Panc1 (cell line): ENCODE measurements at regions not wholly inside any gene's neighbourhood (a gene's known extent, or its start where the extent isn't known, plus 50 kb on each side); places are given as distances from the start of the nearest gene placed in this dataset.

ENCODE experiments used
- ATAC-seq: fragments of 200-7000 bp; cut with Tn5 transposase; 2 replicates; pipeline ENCODE4 v1.9.1; 2020; ENCODE audit warnings: mild to moderate bottlenecking, moderate library complexity
- BruUV-seq: library from RNA; stranded (reverse); fragments of 400-500 nt; replicated peaks from 2 replicates; lab custom pipeline; 2021; lab: Mats Ljungman, UMichigan
- CTCF ChIA-PET: fragments of 300-600 bp; sonication (Branson Sonifier 250); formaldehyde crosslinking; loops from one replicate; lab custom pipeline; 2022; ENCODE audit warnings: antibody characterized with exemption; lab: Charles Lee
- POLR2A ChIA-PET: fragments of 300-600 bp; sonication (Branson Sonifier 250); formaldehyde crosslinking; loops from one replicate; lab custom pipeline; 2022; ENCODE audit warnings: antibody characterized with exemption; lab: Charles Lee
- DNase-seq: peaks from one replicate; pipeline ENCODE4 v3.0.0-alpha.2; 2010; ENCODE audit warnings: low read depth, low spot score
- H3K27ac ChIP-seq: 2 replicates; pipeline ENCODE4 v1.5.1; 2011; ENCODE audit warnings: mild to moderate bottlenecking, low read length, inconsistent platforms
- H3K27me3 ChIP-seq: fragments of 200-500 bp; sonication (Bioruptor generic); 2 replicates; pipeline ENCODE4 v1.6.0; 2014; ENCODE audit warnings: low read length, inconsistent platforms; ENCODE audit not compliant: control insufficient read depth, insufficient read depth
- H3K36me3 ChIP-seq: fragments of 200-500 bp; sonication (Bioruptor generic); 2 replicates; pipeline ENCODE4 v1.5.1; 2014; ENCODE audit warnings: inconsistent platforms, mild to moderate bottlenecking, low read length, moderate library complexity; ENCODE audit not compliant: control insufficient read depth, insufficient read depth
- H3K4me1 ChIP-seq: 2 replicates; pipeline ENCODE4 v1.5.1; 2011; ENCODE audit warnings: inconsistent platforms, mild to moderate bottlenecking, low read length, moderate library complexity; ENCODE audit not compliant: control insufficient read depth, insufficient read depth
- H3K4me3 ChIP-seq, 2 experiments: 2 replicates each; pipeline ENCODE4 v1.5.1; 2011 to 2012; ENCODE audit warnings: low read depth in 2 of 2, low read length in 2 of 2, mild to moderate bottlenecking in 2 of 2, inconsistent platforms in 1 of 2, moderate library complexity in 1 of 2
- H3K9me3 ChIP-seq: fragments of 200-500 bp; sonication (Bioruptor generic); 2 replicates; pipeline ENCODE4 v1.5.1; 2014; ENCODE audit warnings: low read depth, mild to moderate bottlenecking, inconsistent platforms, low read length, moderate library complexity; ENCODE audit not compliant: control insufficient read depth, insufficient read depth
- CTCF ChIP-seq: fragments of 450-650 bp; IDR thresholded peaks from 2 replicates; pipeline ENCODE4 v1.5.1; 2017; ENCODE audit warnings: mild to moderate bottlenecking
- POLR2AphosphoS5 ChIP-seq: IDR thresholded peaks from 2 replicates; pipeline ENCODE4 v1.6.1; 2012; ENCODE audit warnings: mild to moderate bottlenecking, low read depth, low read length, moderate library complexity
- SIN3A ChIP-seq: IDR thresholded peaks from 2 replicates; pipeline ENCODE4 v1.6.1; 2012; ENCODE audit warnings: low read depth, mild to moderate bottlenecking, low read length, moderate library complexity, borderline replicate concordance; ENCODE audit not compliant: insufficient read depth
- TCF7L2 ChIP-seq: IDR thresholded peaks from 2 replicates; pipeline ENCODE4 v1.6.1; 2011; ENCODE audit warnings: mild to moderate bottlenecking, low read depth, low read length, inconsistent platforms
- in situ Hi-C: cut with HindIII; loops from 2 replicates; pipeline ENCODE4 v1.10.0; 2016; ENCODE audit warnings: low sequenced_read_pairs, low pct_unique_long_range_greater_than_20kb
- intact Hi-C: fragments of 100-400 bp; cut with micrococcal nuclease; formaldehyde crosslinking; loops from one replicate; pipeline ENCODE4 v1.10.0; 2022; ENCODE audit not compliant: unreplicated experiment
- TF ChIP-seq, protein P1 (sequence below), 2 experiments: IDR thresholded peaks; 2 replicates each; pipeline ENCODE4 v1.6.1; 2011 to 2012; ENCODE audit warnings: low read depth in 2 of 2, control low read depth in 1 of 2, low read length in 1 of 2, mild to moderate bottlenecking in 1 of 2, moderate library complexity in 1 of 2; ENCODE audit not compliant: insufficient read depth in 1 of 2

DNA sequence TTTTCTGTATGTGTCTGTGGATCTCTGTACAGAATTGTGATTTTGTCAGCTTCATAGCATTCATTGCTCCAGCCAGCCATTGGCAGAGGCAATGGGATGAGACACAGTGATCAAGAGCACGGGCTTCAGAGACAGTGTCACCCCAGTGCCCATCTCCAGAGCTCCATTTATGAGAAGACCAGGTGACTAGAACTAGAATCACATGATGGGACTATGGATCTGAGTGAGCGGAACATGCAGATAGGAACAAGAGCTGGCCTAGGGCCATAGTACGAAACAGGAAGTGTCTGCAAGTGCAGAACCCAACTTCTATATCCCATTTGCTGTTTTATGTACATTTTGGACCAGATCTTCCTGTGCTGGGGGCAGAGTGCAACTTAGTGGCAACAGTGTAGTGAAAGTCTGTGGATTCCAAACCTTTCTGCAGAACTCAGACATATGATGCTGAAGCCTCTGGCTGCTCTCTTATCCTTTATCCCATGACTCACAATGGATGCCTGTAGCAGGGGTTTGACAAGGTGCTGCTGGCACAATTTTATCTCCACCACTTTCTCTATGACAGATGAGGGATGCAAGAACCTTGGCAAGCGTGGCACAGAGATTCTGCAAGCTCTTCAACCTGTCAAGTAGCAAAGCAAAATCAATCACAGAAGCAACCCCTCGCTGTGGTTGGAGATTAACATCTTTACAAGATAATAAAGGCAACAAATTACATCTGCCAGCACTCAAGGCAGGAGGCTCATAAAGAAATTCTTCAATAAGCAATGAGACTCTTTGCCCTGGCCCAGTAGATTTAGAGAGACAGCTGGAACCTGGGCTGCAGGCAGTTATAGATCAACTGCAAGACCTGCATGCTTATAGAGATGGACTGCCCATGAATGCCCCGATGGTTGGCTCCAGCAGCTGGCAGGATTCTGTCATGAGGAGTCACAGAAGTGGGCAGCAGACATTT is 681.3 kb downstream of the TNS3 start:
- H3K4me1 ChIP-seq: no peaks in the 10 kb centered on the region
- peak; percentile 91 for TF ChIP-seq TCF7L2
- TF ChIP-seq POLR2AphosphoS5: peak; percentile 67; the same call in 1 of the 2 replicates
- TF ChIP-seq, protein P1, sequence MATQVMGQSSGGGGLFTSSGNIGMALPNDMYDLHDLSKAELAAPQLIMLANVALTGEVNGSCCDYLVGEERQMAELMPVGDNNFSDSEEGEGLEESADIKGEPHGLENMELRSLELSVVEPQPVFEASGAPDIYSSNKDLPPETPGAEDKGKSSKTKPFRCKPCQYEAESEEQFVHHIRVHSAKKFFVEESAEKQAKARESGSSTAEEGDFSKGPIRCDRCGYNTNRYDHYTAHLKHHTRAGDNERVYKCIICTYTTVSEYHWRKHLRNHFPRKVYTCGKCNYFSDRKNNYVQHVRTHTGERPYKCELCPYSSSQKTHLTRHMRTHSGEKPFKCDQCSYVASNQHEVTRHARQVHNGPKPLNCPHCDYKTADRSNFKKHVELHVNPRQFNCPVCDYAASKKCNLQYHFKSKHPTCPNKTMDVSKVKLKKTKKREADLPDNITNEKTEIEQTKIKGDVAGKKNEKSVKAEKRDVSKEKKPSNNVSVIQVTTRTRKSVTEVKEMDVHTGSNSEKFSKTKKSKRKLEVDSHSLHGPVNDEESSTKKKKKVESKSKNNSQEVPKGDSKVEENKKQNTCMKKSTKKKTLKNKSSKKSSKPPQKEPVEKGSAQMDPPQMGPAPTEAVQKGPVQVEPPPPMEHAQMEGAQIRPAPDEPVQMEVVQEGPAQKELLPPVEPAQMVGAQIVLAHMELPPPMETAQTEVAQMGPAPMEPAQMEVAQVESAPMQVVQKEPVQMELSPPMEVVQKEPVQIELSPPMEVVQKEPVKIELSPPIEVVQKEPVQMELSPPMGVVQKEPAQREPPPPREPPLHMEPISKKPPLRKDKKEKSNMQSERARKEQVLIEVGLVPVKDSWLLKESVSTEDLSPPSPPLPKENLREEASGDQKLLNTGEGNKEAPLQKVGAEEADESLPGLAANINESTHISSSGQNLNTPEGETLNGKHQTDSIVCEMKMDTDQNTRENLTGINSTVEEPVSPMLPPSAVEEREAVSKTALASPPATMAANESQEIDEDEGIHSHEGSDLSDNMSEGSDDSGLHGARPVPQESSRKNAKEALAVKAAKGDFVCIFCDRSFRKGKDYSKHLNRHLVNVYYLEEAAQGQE (IDR thresholded peaks at IDR 0.05; ENCODE audit: insufficient read depth in 1 of 2, low read depth in 2 of 2, low read length in 1 of 2): no peak
- CTCF ChIA-PET: no interaction called here
- BruUV-seq: no TSS peak
- no peaks in the 10 kb centered on the region for H3K9me3 ChIP-seq
- DNase-seq (no peak), ATAC-seq (peak; percentile 84)
- intact Hi-C loops (no loop called here), in situ Hi-C loops (no loop called here)
- no peaks in the 10 kb centered on the region for H3K36me3 ChIP-seq
- no peaks in the 10 kb centered on the region for H3K27me3 ChIP-seq
- no peak overlapping the region for H3K4me3 ChIP-seq
- peak overlapping the region; percentile 58; the same call in 1 of the 2 replicates for H3K27ac ChIP-seq
- POLR2A ChIA-PET: no interaction called here

GRCh38 chr7:46897381-46897780 is 684.5 kb downstream of the TNS3 start:
- peak overlapping the region; percentile 15; the same call in 1 of the 2 replicates for H3K27ac ChIP-seq
- no peak for ATAC-seq
- BruUV-seq: no TSS peak
- H3K36me3 ChIP-seq: no peaks in the 10 kb centered on the region
- H3K4me1 ChIP-seq: no peaks in the 10 kb centered on the region
- in situ Hi-C loops: no loop called here
- no peaks in the 10 kb centered on the region for H3K27me3 ChIP-seq
- ChIA-PET POLR2A (no interaction called here), CTCF (no interaction called here)
- H3K9me3 ChIP-seq: no peaks in the 10 kb centered on the region
- no peak overlapping the region for H3K4me3 ChIP-seq
- intact Hi-C loops: no loop called here
- TF ChIP-seq TCF7L2 (no peak), CTCF (no peak), SIN3A (no peak), POLR2AphosphoS5 (no peak)
- TF ChIP-seq, protein P1 (IDR thresholded peaks at IDR 0.05; ENCODE audit: insufficient read depth in 1 of 2, low read depth in 2 of 2, low read length in 1 of 2): no peak
- DNase-seq: no peak
